HG03196 (cell line): ENCODE measurements at regions not wholly inside any gene's neighbourhood (a gene's known extent, or its start where the extent isn't known, plus 50 kb on each side); places are given as distances from the start of the nearest gene placed in this dataset.

ENCODE experiments used
- ATAC-seq: cut with Tn5 transposase; IDR thresholded peaks from one replicate; pipeline ENCODE4 v1.9.1; 2021; ENCODE audit not compliant: unreplicated experiment

DNA sequence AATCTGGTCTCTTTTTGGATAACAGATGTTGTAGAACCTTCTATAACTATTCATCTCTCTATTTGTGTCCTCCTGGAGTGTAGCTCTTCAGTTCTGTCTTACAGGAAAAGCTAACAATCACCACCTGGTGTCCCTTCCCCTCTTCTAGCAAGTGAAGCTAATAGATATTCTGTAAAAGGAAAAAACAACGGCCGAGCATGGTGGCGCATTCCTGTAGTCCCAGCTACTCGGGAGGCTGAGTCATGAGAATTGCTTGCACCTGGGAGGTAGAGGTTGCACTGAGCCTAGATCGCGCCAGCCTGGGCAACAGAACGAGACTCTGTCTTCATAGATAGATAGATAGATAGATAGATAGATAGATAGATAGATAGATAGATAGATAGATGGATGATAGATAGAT, 779.4 kb downstream of the TUSC7 start:
- ATAC-seq = no peak

DNA sequence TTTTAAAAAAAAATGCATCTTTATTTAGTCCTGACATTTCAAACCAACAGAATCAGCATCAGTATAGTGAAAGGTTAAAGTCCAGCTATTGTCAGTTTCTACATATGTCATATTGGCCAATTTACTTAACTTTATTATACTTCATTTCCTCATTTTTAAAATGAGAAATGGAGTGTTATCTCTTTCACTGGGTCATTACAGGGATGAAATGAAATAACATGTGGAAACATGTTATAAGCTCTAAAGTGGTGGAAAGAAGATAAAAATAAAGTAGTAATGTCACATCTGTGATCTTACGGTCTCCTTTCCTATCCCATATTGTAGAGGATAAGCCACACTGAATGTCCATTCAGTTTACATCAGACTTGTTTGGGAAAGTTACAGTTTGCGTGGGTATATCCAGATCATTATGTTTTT, 780.1 kb downstream of the TUSC7 start:
- ATAC-seq = no peak

DNA sequence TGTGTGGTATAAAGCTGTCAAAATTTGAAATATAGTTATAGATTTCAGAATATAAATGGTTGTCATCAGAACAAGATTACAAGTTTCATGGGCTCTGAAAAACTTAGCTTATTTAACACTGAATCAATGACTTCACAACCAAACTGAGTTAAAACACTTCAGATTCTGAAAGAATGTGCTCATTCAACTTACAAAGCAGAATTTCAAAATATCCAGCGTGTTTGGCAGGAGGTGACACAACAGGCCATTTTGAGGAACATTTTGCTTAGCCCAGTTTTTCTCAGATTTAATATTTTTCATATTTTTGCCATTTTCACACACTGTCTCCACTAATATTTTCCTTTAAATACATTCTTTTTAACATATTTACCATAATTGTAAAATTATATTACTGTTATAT, 781.1 kb downstream of the TUSC7 start:
- no peak for ATAC-seq

DNA sequence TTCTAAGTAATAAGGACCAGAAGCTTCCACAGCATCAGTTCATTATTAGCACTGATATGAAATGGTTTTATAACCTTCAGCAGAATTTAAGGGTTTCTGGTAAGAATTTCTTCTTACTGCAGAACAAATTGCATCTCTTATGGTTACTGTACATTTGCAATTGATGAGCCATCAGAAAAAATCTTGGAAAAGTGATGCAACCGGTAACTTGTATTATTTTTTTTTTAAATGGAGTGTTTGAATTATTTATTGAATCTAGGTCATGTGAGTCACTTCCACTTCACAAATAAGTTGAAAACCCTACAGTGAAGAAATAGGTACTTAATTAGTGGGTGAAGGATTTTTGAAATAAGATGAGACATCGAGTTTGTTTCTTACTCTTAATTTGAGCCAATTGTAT, 786.0 kb downstream of the TUSC7 start:
- no peak for ATAC-seq

DNA sequence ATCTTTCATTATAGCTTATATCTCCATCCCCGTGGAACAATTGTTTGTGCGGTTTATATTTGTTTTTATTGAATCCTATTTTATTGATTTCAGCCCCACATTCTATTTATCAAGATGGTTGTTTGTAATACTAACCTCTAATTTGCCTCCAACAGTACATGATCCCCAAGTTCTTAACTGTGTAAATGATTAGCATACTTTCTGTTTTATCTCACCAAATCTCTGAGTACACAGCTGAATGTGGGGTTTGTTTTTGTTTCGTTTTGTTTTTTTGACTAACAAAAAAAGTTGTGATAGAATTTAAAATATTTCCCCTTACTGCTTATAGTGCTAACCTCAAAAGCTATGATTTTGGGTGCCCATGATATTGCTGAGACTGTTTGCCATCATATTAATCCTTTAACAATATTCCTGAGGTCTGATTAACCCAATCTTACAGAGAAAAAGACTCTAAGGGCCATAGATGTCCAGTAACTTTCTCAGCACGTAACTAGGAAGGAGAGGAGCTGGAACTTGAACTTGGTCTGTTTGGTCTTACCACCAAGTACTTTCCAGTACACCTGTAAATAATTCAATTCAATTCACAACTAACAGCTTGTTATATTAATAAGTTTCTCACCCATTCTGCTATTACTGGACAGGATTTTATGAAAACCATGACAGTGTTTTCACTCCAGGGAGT, 789.8 kb downstream of the TUSC7 start:
- no peak for ATAC-seq

DNA sequence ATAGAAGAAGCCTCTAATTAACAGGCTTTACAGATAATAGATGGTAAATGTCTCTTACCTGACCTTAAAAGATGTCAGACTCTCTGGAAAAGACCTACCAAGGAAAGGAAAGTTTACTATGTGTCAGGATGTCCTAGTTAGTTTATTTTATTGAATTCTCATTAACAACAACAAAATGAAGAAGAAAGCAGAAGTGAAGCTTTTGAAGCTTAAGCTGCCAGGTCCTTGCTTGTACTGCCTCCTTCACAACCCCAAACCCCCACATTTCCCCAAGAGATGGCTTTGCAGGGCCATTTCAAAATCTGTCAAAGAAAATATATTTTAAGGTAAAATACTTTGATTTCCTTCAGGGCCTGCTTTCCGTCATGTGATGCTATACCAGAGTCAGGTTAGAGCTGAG, 798.4 kb downstream of the TUSC7 start:
- ATAC-seq = no peak

DNA sequence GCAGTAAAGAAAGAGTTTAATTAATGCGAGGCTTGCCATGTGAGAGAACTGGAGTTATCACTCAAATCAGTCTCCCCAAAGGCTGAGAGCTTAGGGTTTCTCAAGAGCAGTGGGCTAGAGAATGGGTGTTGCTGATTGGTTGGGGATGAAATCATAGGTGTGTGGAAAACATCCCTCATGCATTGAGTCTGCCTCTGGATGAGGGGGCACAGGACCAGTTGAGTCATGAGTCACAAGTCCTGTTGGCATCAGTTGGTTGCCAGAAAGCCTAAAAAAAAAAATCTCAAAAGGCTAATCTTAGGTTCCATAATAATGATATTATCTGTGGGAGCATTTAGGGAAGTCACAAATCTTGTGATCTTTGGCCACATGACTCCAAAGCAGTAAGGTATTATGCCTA, 800.3 kb downstream of the TUSC7 start:
- ATAC-seq = no peak

DNA sequence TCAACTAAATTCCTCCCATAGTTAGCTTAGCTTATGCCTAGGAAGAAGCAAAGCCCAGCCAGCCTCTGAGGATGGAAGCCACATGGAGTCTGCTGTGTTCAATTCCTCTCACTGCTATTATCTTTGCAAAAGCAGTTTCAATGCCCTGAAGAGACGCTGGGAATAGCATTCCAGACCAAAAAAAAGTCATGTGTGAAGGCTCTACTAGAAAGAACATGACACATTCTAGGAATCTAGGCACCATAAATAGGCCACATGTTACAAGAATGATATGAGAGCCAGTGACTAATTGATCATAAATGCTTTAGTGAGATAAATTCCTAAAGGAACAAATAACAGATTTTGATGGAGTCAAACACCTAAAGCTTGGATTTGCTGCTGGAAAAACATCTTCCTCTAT, 800.8 kb downstream of the TUSC7 start:
- ATAC-seq = no peak

DNA sequence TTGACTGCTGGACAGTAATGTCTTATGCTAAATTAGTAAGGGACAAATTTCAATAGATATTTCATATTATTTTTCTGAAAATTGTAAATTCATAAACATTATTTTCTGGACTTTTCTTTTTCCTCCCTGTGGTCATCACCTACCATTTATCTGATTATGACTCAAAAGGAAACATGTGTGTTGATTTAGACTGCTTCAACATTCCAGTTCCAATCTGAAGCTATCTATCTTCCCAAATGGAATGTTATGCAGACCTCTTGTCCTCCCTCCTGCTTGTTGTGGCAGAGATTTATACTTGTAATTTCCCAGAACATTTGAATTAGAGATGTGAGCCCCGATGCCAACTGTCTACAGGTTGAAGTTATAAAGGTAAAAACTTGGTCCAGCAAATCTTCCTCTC, 803.4 kb downstream of the TUSC7 start:
- ATAC-seq = no peak

DNA sequence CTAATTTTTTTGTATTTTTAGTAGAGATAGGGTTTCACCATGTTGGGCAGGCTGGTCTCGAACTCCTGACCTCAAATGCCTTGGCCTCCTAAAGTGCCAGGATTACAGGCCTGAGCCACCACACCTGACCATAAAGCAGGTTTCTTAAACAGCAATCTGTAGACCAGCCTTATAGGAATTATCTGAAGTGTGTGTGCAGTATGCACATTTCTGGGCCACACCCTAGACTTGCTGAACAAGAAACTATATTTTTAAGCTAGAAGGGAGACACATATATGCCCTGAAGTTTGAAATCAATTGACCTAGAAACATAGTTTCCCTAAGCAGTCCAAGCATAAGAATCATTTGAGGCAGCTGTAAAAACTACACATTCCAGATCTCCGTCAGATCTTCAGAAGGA, 805.7 kb downstream of the TUSC7 start:
- no peak for ATAC-seq

DNA sequence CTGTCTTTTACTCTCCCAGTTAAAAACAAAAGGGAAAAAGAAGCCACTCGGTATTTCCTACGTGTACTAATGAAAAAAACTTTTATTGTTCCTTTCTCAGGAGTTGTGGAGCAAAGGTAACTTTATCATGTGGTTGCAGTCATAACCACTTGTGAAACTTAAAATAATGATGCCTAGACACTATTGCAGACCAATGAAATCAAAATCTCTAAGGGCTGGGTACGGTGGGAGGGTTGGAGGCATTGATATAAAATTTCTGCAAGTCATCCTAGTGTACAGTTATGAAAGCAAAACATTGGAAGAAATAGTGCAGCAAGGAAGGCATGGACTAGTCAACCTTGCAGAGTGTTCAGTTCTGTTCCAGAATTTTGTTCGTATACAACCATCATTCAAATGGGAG, 808.8 kb downstream of the TUSC7 start:
- no peak for ATAC-seq

DNA sequence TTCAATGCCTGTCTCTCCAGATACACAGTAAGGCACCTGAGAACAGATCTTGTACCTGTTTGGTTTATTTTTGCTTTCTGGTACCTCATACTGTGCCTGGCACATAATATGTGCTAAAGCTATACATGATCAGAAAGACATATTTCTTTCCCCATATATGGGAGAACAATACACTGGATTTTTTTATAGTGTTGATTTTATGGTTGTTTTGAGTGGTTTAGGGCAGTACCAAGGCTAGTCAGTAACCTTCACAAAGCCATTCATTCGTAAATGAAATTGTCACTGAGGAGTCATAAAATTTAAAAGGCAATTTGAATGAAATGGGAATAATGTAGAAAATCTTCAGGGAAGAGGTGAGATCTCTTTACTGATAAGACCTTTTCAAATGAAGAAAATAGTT, 810.2 kb downstream of the TUSC7 start:
- no peak for ATAC-seq

DNA sequence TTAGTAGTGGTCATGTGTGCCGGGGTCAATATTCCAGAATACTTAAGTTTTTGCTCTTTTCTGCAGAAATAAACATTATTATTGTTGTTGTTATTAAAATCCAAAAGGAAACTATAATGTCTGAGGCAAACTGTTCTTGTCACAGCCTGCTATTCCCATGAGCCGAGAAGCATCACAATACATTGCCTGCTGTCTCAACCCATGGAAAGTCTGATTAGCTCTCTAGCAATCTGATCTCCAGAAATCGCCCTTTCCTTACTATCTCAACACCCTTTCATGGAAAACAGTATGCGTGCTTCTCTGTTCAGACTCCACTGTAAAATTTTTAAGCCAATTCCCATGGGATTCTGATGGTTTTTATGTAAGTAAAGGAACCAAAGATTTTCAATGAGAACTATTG, 811.0 kb downstream of the TUSC7 start:
- no peak for ATAC-seq

DNA sequence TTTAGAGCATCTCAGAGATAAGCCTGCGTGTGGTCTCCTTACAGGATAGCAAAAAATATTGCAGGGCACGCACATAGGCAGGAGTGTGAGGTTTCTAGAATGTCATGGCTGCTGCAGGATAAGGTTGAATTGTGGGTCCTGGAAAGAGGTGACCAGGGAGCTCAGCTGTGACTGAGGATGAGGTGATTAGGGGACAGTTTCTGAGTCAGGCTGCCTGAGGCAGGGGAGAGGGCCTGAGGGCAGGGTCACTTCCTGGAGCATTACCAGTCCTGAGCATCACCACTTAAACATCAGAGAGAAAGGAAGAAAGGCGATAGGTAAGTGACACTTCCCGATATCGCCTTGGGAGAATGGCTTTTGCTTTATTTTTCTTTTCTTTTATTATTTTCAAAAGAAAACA, 813.8 kb downstream of the TUSC7 start:
- ATAC-seq = no peak

DNA sequence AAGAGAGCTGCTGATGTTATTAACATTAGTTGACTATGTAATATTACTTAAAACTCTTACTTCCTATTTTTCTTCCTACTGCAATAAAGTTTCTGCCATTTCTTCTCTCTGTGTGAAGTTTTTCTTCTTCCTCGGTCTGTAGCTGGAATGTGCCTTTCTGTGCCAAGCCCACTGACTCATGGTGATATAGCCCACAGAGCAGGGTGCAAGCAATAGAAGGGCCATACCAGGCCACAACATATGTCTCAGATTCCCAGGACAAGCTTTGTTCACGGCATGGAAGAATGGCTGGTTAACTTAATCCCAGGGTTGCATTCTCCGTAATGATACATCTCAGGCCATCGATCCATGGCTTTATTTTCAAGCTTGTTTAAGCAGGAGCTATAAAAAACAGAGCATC, 815.3 kb downstream of the TUSC7 start:
- no peak for ATAC-seq

DNA sequence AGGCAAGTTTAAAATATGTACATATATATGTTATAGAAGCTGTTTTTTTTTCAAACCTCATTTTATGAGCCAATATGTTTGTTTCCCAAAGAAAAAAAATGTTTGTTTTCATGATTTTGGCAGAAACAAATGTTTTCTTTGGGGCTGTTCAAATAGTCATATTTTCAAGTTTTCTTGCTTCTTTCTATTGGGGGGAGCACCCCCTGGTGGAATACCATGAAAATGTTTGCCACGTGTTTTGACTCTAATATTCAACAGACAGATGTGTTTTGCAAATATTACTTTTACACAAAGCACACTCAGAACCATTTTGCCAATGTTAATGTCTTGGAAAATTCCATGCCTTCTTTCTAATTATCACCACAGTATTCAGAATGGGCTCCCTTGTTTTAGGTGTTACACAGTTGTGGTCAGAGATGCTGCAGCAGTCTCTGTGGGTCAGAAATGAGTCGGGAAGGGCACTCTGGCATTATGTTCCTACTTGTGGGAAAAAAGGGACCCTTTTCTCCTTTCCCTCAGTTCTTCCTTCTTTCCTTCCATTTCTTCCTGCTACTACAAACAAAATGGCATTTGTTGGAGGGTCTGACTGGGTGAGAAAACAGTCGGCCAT, 817.0 kb downstream of the TUSC7 start:
- no peak for ATAC-seq

DNA sequence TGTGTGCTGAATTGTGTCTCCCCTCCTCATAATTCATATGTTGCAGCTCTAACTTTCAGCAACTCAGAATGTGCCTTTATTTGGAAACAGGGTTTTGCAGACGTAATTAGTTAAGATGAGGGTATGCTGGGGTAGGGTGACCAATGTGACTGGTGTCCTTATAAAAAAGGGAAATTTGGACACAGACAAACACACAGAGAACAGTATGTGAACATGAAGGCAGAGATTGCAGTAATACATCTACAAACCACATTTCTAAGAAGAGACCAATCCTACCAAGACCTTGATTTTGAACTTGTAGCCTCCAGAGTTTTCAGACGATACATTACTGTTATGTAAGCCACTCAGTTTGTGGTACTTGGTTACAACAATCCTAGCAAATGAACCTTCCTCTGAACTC, 817.8 kb downstream of the TUSC7 start:
- no peak for ATAC-seq

DNA sequence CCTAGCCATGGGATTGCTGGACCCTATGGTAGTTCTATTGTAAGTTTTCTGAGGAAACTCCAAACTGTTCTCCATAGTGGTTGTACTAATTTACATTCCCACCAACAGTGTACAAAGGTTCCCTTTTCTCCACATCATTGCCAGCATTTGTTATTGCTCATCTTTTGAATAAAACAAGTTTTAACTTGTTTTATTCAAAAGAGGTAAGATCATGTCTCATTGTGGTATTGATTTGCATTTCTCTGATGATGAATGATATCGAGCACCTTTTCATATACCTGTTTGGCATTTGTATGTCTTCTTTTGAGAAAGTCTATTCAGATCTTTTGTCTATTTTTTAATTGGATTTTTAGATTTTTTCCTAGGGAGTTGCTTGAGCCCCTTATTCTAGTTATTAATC, 819.1 kb downstream of the TUSC7 start:
- no peak for ATAC-seq

DNA sequence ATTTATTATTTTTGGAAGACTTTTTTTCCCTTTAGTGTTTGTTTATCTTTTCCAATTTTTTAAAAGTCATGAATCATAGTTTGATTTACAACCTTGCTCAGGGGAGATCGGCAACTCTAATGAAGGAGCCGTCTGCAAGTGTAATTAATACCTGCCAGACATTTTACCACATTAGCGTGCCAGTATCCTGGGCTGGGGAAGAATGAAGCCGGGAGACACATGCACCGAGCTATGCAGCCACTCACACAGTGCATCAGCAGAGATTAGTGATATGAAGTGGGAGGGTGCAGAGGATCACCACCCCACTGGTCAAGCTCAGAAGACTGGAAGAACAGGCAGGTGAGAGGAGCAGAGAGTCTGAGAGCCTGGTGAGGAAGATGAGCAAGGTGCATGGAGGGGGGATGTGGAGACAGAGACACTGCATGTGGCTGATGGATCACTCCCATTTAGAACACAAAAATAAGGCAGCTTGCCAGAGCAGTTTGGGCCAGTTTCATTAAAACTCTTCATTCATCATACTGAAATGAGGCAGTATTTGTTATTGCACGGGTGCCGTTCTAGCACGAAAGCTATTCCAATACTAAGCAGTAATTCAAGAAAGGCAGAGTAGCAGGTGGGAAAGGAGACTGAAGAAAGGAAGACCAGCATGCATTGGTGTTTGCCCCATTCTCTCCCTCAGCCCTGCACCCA, 821.6 kb downstream of the TUSC7 start:
- no peak for ATAC-seq

DNA sequence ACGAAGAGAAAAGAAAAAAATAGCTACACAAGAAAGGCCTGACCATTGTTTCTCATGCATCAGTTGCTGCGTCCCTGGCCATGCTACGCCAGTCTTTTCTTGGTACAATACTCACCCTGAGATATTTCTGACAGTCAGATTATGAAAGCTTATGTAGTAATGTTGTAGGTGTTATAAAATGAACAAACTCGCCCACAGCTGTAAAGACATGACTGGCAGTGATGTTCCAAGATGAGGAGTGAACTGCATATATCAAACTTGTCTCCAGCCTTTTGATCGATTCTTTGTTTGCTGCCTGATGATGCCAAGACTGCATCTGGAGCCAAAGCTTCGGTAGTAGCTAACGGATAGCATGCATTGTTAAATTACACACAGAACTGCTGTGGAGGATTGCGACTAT, 822.7 kb downstream of the TUSC7 start:
- no peak for ATAC-seq

DNA sequence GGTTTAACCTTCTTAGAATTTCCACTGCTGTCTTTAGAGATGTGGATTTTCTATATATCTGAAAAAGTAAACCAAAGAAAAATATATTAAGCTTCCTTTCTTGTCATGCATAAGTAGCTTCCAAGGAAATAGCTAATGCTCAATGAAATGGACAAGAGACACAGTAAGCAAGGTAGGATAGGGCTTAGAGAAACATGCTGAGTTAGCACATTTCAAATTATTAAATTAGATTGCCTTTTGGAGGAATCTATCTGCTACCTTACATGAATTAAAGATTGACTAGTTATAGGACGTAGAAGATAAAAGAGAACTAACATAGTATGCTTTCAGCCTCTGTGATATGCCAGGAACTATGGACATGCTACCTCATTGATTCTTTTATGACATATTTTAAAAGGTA, 824.6 kb downstream of the TUSC7 start:
- ATAC-seq = no peak

DNA sequence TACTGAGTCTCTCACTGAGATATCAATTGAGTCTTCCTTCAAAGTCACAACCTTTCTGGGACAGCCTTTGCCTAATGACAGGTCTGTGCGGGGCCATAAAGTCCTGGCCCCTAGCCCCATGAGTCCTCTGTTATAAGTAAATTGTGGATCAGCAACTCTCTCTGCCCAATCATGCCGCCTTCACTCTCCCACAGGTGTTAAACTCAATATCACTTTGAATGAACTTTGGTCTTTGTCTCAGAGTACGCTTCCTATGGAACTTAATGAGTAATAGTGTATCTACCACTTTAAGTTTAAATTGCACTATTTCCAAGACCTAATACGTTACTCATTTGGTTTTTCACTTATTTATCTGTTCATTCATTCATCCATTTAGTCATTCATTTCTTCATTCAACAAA, 826.4 kb downstream of the TUSC7 start:
- no peak for ATAC-seq

DNA sequence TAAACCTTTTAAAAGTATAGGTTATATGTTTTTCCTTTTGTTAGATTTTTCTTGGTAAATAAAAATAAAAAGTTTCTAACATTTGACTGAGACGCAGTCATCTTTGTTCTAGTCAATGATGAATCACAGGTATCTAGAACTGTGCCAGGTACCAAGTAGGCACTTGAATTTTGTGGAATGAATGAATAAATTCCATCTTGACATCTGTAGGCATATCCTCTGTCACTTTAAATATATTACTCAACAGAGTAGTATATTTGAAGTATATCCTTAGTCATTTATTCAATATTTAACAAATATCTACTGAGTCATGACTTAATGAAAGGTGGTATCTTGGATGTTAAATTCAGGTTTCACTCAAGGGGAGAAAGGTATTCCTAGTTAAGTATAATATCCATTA, 828.4 kb downstream of the TUSC7 start:
- no peak for ATAC-seq
